ENCODE measurements at regions not wholly inside any gene's neighbourhood (a gene's known extent, or its start where the extent isn't known, plus 50 kb on each side); places are given as distances from the start of the nearest gene placed in this dataset.

DNA sequence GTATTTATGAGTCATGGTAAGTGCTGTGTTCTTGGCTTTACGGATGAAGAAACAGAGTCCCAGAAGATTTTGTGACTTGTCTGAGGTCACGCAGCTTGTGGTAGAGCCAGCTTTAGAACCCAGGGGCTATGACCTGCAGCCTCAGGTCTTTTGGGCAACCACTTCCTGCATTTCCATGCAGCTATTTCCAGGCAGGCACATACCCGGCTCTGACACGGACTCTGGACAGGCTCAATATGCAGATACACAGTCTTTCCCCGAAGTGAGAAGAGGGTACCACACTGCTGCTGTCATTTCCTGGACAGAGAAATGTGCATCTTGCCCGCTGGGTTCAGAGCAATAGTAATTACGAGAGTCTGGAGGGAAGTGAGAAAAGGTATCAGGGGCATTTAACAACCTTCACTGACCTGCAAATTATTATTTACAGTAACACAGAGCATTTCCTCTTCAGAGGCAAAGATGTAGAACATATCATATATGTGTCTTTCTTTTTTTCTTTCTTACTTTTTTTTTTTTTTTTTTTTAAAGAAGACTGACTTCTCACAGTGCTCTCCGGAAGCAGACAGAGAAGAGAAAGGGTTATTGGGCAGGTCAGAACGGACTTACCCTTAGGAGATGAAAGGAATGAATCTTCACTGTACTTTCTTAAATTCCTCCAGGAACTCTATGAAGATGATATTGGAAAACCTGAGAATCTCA is 185.1 kb downstream of the CLIC5 start:
- no peak for FAIRE-seq

DNA sequence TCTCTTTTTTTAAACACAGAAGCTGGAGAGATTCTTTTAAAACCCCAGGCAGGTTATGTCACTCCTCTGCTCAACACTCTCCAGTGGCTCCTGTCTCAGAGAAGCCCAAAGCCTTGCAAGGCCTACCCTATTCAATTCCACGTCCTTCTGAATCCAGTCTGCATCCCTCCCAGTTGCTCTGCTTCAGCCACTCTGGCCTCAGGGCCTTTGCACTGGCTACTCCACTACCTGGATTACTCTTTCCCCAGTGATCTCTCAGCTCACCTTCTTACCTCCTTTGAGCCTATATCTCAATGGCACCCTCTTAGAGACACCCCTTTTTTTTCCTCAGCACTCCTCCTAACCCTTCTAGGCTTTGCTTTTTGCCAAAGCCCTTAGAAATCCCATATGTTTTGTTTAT is 185.8 kb downstream of the CLIC5 start:
- no peak for FAIRE-seq

DNA sequence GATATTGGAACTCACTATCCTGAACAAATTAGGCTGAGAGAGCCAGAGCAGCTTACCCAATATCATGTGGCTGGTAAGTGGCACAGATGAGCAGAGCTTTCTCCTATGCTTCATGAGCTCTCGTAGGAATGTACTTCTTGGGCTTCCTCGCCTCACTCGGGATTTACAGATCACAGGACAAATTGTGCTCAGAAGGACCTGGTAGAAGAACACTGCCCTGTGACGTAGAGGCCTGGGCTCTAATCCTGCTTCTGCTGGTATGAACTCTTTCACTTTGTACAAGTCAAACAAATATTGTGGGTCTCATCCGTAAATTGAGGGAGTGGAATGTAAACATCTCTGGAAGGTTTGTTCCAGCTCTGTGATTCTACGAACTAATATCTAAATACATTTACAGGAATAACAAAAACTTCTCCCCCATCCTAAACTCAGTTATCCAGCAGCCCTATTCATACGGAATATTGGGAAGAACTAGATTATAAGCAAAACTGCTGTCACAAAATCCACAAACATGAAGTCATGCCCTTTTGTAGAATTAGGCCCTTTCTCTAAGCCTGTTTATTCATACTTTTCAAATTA is 187.6 kb downstream of the CLIC5 start:
- no peak for FAIRE-seq

DNA sequence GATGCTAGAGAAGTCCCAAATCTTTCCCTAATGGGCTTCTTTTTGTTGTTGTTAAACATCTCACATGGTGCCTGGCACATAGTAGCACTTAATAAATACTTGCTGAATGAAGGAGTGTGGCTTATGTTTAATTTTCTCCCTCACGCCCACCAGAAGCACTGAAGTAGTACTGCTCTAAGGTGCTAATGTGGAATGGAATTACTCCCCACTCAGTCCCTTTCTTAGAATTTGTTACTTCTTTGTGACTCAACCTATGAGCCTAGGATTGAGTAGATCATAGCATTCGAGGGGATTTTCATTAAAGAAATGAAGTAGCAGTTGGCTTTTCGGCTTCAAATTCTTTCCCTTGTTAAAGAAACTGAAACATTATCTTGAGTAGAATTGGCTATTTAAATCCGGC is 192.8 kb downstream of the CLIC5 start:
- no peak for FAIRE-seq

DNA sequence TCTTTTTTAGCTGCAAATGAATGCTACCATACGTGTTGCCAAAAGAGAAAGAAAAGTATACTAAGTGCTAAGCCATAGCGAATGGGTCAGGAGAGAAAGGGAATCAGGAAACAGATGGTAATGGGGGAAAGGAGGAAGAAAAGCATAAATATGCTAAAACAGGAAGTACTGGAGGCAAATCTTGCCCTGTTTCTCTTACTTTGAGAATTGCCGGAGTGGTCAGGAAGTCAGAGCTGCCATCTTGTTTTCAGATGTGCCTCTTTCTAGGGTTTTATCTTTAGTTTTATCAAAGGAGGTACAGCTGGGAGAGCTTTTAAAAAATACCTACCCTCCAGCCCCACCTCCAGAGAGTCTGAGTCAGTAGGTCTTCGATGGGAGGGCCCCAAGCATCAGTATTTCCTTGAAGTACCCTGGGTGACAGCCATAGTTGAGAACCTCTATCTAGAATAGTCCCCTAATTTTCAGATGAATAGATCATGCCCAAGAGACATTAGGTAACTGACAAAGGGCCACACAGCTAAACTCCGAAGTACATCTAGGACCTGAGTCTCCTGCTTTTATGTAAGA is 193.3 kb downstream of the CLIC5 start:
- FAIRE-seq = no peak

DNA sequence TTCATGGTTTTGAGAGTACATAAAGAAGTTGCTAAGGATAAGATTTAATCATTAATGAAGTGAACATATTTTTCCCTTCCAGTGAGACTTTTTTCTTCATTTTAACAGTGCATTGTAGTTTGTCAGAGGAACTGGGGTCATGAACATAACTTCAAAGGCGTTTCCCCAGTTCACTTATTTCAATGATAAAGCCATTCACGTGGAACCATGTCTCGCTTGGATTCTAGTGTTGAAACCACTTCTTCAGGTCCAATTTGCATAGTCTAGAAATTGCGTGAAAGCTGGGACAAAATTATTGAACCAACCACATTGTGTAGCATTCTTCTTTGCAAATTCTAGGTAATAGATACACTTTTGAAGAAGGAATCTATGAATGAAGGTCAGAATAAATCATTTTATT is 197.0 kb downstream of the CLIC5 start:
- FAIRE-seq = no peak

DNA sequence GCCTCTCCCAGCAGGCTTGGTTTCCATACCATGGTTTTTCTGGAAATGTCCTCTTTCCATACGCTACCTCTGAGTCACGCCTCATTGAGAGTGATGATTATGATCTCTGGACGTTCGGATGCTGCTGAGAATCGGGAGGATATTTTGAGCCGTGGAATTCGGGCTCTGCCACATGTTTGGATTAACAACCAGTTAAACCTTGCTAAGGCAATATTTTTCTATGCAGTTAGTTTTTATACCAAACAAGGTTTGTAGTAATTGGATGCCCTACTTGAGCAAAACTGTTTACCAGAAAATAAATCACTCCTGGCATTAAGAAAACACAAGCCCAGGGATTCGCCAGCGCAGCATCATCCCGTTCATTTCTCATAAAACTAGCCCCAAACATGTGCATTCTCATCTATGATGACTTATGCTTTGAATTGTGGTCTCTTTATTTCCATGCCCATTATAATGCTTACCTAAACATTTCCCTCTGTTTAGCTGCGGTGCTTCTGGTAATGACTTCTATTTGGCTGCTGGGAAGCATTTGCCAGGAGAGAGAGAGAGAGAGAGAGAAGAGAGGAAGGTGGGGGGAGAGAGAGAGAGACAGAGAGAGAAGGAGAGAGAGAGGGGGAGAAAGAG is 198.9 kb downstream of the CLIC5 start:
- FAIRE-seq = no peak

- no peak for FAIRE-seq
These were observed 200.1 kb downstream of the CLIC5 start for GRCh38 chr6:45815466-45816125.

DNA sequence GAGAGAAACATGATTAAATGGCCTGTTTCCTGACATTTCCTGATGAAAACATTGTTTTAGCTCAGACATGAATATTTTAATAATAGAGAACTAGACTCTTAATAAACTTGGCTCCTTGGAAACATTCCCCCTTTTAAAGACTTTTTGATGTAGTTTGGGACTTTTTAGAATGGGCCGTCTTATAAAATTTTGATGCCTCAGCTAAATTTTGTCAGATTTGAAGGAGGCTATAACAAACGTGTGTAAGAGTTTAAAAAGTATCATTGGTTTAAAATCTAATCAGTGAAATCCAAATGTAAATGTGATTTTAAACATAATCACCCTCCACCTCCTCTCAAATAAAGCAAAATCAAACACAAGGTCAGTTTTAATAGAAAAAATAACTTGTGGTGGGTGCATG is 200.9 kb downstream of the CLIC5 start:
- FAIRE-seq = no peak

- FAIRE-seq = no peak
These were observed 201.7 kb downstream of the CLIC5 start for GRCh38 chr6:45813943-45814342.

DNA sequence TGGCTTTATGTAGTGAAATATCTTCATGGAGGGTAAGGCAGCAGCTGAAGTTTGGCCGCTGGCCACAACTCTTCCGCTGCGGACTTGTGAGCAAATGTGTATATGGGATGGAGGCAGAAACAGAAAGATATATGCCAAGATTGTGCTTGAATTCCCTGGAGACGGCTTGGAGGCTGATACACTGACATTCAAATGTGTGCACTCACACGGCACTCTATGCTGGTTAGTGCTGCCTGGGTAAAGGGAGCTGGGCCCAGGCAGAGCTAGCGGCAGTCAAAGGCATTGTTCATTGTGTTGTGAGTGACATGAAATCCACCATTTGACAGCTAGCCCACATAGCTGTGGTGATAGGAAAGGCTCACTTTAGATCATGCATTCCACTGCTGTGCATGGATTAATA is 202.7 kb downstream of the CLIC5 start:
- FAIRE-seq = no peak

DNA sequence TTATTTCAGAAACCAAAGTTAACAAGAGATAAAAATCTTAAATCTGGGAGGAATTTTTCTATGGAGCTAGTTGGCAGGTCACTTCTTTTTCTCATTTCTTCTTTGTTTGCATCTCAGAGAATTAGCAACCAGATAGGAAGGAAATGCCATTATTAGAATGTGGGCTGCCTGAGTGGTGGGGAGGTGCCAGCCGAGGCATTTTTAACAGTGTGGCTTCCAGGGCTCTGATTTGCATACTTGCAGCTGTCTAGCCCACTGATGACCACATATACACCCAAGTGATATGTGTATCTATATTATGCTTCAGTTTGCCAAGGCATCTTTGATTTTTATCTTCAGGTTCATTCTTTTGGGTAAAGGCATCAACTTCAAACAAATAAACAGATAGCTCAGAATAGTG is 206.7 kb downstream of the CLIC5 start:
- FAIRE-seq = no peak

DNA sequence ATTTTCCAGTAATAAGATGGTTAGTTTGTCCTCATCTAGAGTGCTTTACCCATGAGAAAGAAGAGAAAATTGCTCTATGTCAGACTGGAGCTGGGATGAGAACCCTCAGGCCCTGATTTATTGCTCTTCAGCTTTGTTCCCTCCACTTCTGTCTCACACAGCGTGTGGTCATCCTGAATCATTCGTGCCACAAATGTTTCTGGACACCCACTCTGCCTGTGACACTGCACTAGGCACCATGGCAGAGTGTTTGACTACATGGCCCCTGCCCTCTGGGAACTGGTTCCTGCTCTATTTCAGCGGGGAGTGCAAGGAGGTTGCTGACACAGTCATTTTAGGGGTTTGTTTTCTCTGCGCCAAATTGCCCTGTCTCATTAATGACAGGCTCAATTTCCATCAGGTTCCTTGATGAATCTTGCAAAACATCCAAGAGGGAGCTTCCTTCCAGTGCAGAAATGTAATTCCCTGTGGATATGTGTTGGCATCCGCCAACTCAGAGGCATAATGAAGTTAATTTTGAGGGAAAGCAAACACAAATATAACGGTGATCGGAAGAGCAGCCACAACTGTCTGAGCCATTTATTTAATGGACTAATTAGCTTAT is 207.5 kb downstream of the CLIC5 start:
- FAIRE-seq = no peak

DNA sequence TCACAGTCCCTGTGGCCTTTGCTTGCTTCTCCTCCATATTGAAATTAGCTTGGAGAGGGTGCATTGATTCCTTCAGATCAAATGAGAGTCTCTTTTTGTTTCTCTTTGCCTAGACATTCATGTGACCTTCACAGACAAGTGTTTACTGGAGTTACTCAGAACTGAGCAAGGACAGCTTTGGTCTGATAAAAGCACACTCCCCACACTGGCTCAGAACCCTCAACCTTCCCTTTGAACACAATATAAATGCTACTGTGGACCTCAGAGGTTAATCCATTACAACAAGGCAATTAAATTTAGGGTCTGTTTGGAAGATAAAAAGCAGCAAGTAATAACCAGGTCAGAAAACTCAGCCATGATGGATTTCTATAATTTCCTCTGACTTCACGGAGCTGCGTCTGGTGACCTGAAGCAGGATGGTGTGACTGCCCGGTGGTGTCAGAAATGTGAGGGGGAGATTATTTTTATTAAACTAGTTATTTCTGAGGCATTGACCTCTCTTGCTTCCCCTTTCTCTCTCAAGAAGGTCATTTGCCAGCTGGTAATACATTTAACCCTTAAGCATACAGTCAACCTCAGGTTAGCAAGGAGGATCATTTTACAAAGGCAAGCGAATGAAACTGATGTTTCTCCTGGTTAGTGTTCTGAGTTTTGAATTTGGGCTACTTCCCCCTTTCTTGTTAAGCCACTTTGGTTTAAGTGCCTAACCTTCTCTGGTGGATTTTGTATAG is 208.2 kb downstream of the CLIC5 start:
- no peak for FAIRE-seq

DNA sequence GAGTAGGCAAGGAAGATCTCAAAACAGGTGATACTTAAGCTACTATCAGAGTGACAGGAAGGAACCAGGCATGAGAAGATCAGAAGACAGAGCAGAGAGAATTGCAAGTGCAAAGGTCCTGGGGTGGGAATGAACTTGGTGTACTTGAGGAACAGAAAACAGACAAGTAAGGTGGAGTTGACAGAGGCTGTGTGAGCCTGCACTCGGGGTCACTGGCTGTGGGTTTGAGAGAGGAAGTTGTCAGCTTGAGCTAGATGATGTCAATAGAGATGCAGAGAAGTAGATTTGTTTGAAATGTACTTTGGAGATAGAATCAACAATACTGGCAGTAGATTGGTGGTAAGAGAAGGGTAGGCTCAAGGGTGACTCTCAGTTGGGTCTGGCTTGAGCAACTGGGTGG is 209.5 kb downstream of the CLIC5 start:
- no peak for FAIRE-seq

DNA sequence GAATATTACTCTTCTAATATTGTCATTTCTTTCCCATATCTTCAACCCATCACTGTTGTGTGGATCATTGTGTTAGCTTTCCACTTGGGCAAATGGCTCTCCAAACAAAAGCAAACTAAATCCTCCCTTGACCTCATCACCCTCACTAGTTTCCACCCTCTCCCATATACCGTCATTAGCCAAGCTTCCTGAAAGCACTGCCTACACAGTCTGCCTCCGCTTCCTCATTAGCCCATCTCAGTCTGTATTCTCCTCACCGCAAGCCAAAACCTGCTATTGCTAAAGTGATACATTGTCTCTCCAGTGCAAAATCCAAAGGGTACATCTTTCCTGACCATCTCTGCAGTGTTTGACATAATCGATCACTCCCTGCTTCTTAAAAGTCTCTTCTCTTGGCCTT is 212.6 kb downstream of the CLIC5 start:
- no peak for FAIRE-seq

GRCh38 chr6:45801471-45802289 is 214.0 kb downstream of the CLIC5 start:
- no peak for FAIRE-seq

DNA sequence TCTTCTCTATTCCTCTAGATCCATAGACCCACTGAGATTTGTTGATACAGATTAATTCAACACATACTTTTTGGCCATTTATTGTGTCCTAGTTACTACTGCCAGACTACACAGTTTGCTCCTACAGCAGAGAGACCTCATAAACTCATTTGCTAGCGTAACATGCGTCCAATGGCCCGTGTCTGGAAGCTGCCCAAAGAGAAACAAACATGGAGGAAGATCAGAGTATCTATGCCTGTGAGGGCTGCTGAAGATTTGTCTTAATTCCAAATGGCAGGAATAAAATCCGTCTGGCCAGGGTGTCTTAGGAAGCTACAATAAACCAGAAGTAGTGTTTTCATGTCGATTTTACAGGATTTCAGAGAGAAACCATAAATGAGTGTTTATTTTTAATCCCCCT is 214.7 kb downstream of the CLIC5 start:
- no peak for FAIRE-seq

DNA sequence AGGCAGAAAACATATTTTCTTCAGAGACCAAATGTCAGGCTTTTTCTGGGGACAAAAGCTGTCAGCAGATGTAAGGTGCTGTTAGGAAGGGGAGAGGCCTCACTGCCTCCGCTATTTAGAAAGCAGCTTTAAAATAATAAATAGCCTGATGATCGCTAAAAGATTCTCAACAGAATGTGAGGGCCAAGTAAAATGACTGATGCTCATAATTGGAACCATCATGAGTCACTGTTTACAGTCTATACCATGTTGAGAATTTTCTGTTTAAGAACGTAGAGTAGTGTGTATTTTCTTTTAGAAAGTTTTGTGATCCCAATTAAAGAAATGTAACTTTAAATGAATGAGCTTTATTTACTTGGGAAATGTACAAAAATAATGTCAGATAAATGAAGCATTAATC is 220.0 kb downstream of the CLIC5 start:
- no peak for FAIRE-seq

- no peak for FAIRE-seq
These were observed 221.2 kb downstream of the CLIC5 start for GRCh38 chr6:45794465-45794864.

All from A204.1 (cell line).